Endodermal cell (in vitro differentiated cells): ENCODE measurements at regions not wholly inside any gene's neighbourhood (a gene's known extent, or its start where the extent isn't known, plus 50 kb on each side); places are given as distances from the start of the nearest gene placed in this dataset.

ENCODE experiments used
- DNase-seq: peaks from one replicate; pipeline ENCODE4 v3.0.0-alpha.2; 2017
- H3K27ac ChIP-seq: 2 replicates; pipeline ENCODE4 v1.5.1; 2013; ENCODE audit warnings: mild to moderate bottlenecking, low read depth, low read length, moderate library complexity
- H3K27me3 ChIP-seq: 2 replicates; pipeline ENCODE4 v1.6.1; 2013; ENCODE audit warnings: mild to moderate bottlenecking, low read length, moderate library complexity; ENCODE audit not compliant: insufficient read depth, control insufficient read depth, poor library complexity, severe bottlenecking
- H3K36me3 ChIP-seq: 2 replicates; pipeline ENCODE4 v1.7.0; 2013; ENCODE audit warnings: mild to moderate bottlenecking, low read length, moderate library complexity; ENCODE audit not compliant: control insufficient read depth, insufficient read depth
- H3K4me1 ChIP-seq: one replicate; pipeline ENCODE4 v1.7.0; 2013; ENCODE audit warnings: low read length; ENCODE audit not compliant: control insufficient read depth, insufficient read depth
- H3K4me3 ChIP-seq: 2 replicates; pipeline ENCODE4 v1.5.1; 2013; ENCODE audit warnings: mild to moderate bottlenecking, low read length, moderate library complexity
- H3K9ac ChIP-seq: 2 replicates; pipeline ENCODE4 v1.6.1; 2013; ENCODE audit warnings: mild to moderate bottlenecking, low read length, moderate library complexity; ENCODE audit not compliant: poor library complexity, severe bottlenecking; ENCODE audit errors: extremely low read depth
- H3K9me3 ChIP-seq: 2 replicates; pipeline ENCODE4 v1.6.1; 2013; ENCODE audit warnings: mild to moderate bottlenecking, low read length, moderate library complexity; ENCODE audit not compliant: control insufficient read depth
- H3K27ac Mint-ChIP-seq: 2 replicates; pipeline ENCODE4 v1.8.0; 2020; ENCODE audit warnings: mixed read lengths
- H3K27me3 Mint-ChIP-seq: 2 replicates; pipeline ENCODE4 v1.8.0; 2021; ENCODE audit warnings: mild to moderate bottlenecking, mixed read lengths; ENCODE audit not compliant: insufficient read depth
- H3K36me3 Mint-ChIP-seq: 2 replicates; pipeline ENCODE4 v1.8.0; 2020; ENCODE audit warnings: low read depth, mixed read lengths
- H3K4me1 Mint-ChIP-seq: 2 replicates; pipeline ENCODE4 v1.8.0; 2020; ENCODE audit warnings: mixed read lengths
- H3K4me3 Mint-ChIP-seq: 2 replicates; pipeline ENCODE4 v1.8.0; 2020; ENCODE audit warnings: mild to moderate bottlenecking, moderate library complexity, mixed read lengths
- H3K9me3 Mint-ChIP-seq: 2 replicates; pipeline ENCODE4 v1.8.0; 2020; ENCODE audit warnings: mild to moderate bottlenecking, mixed read lengths
- WGBS, 2 experiments: methylation state at CpG; one replicate each; pipeline versions ENCODE4 v1.1.5 to v1.1.7; 2013; ENCODE audit warnings: missing lambda C conversion rate in 2 of 2, mixed read lengths in 1 of 2; ENCODE audit not compliant: insufficient coverage in 1 of 2, insufficient read length in 1 of 2; 5-methylcytosine and 5-hydroxymethylcytosine counted together
- TF ChIP-seq, protein P1 (sequence below): fragments of 200-600 bp; sonication (generic); conservative IDR thresholded peaks from 2 replicates; pipeline ENCODE4 v1.5.0; 2021; ENCODE audit warnings: antibody characterized with exemption, mild to moderate bottlenecking

DNA sequence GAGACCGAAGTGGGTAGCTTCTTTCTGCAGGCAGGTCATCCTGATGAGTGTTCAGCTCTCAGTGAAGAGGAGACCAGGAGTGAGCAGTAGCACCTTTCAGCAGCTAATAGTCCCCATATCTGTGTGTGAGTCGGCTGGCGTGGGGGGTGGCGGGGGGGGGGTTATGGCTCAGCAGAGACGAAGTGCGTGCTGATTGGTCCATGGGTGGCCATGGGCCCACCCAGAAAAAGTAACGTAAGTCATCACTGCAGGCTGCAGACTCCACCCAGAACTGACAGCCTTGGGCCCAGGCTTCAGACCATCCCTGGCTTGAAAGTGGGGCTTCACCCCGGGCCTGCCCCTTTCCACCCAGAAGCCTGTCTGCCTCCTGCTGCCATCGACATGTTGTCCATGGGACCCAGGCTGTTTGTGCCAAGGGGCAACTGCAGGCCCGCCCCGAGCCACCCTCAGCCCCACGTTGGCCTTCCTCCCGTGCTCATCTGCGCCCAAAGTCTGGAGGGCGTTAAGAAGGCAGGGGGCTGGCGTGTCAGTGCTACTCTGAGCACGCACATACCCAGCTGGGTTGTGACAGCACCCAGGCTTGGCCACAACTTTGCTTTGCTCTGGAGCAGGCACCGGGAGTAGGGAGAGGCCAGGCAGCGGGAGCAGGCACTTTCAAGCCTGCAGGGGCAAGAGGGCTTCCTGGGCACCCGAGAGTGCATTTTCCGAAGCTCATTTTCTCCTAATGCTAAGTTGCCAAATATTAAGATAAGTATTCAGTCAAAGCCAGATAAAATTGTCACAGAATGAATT, 511.7 kb upstream of the CDIN1 start:
- no peaks in the 10 kb centered on the region for H3K27me3 Mint-ChIP-seq
- Histone ChIP-seq H3K9ac (no peak overlapping the region), H3K27ac (no peak overlapping the region), H3K27me3 (no peaks in the 10 kb centered on the region), H3K9me3 (peaks cover 7% of the 10 kb centered on the region), H3K36me3 (no peaks in the 10 kb centered on the region), H3K4me3 (no peak overlapping the region), H3K4me1 (no peaks in the 10 kb centered on the region)
- no peak overlapping the region for H3K27ac Mint-ChIP-seq
- no peak overlapping the region for H3K4me3 Mint-ChIP-seq
- peaks cover 4% of the 10 kb centered on the region for H3K4me1 Mint-ChIP-seq
- H3K9me3 Mint-ChIP-seq, result peaks cover 9% of the 10 kb centered on the region
- TF ChIP-seq, protein P1, sequence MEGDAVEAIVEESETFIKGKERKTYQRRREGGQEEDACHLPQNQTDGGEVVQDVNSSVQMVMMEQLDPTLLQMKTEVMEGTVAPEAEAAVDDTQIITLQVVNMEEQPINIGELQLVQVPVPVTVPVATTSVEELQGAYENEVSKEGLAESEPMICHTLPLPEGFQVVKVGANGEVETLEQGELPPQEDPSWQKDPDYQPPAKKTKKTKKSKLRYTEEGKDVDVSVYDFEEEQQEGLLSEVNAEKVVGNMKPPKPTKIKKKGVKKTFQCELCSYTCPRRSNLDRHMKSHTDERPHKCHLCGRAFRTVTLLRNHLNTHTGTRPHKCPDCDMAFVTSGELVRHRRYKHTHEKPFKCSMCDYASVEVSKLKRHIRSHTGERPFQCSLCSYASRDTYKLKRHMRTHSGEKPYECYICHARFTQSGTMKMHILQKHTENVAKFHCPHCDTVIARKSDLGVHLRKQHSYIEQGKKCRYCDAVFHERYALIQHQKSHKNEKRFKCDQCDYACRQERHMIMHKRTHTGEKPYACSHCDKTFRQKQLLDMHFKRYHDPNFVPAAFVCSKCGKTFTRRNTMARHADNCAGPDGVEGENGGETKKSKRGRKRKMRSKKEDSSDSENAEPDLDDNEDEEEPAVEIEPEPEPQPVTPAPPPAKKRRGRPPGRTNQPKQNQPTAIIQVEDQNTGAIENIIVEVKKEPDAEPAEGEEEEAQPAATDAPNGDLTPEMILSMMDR, result no peak
- WGBS, 2 experiments, result 95 to 100% methylated on average over 6 to 21 of the region's 21 CpGs
- no peaks in the 10 kb centered on the region for H3K36me3 Mint-ChIP-seq
- DNase-seq, result peak; percentile 49

DNA sequence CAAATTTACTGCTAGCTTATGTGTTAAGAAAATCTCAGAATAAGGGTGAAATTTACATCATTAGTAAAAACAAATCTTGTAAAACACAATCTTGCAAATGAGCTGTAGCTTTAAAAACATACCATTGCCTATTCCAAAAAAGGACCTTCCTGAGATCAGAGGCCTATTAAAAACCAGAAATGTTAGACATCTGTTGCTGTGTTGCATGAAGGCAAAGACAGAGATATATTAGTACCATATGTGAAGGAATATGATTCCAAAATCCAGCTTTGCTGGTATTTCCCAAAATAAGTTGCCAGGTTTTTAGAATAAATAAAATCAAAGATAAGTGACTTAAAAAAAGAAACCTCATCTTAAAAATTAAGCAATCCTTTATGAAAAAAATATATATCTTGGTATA, 504.1 kb upstream of the CDIN1 start:
- DNase-seq, result no peak
- Histone ChIP-seq H3K9me3 (no peaks in the 10 kb centered on the region), H3K27me3 (no peaks in the 10 kb centered on the region), H3K4me1 (no peaks in the 10 kb centered on the region), H3K4me3 (no peak overlapping the region), H3K36me3 (no peaks in the 10 kb centered on the region), H3K27ac (no peak overlapping the region), H3K9ac (no peak overlapping the region)
- H3K4me3 Mint-ChIP-seq, result no peak overlapping the region
- no peaks in the 10 kb centered on the region for H3K9me3 Mint-ChIP-seq
- no peaks in the 10 kb centered on the region for H3K36me3 Mint-ChIP-seq
- H3K27ac Mint-ChIP-seq, result no peak overlapping the region
- H3K27me3 Mint-ChIP-seq, result no peaks in the 10 kb centered on the region
- peaks cover 1% of the 10 kb centered on the region for H3K4me1 Mint-ChIP-seq
- TF ChIP-seq, protein P1, result no peak

DNA sequence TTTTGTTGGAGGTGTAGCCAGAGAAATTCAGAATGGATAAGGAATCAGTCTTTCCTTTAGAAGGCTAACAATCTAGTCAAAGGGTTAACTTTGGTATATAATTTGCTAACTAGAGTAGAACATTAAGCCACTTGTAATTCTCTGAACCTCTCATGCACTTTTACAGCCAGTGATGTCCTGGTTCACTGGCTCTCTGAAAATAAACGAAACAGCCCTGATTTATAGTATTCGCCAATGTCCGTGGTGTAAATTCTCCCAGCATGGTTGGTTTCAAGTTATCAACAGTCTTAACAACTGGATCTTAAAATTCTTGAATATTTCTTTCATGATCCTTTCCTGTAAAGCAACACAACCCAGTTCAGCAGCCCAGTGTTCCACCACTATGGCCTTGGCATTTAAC, 500.4 kb upstream of the CDIN1 start:
- no peak for DNase-seq
- no peaks in the 10 kb centered on the region for H3K27me3 ChIP-seq
- no peak overlapping the region for H3K4me3 Mint-ChIP-seq
- H3K36me3 ChIP-seq, result no peaks in the 10 kb centered on the region
- H3K4me1 Mint-ChIP-seq, result no peaks in the 10 kb centered on the region
- H3K9ac ChIP-seq, result no peak overlapping the region
- H3K9me3 ChIP-seq, result peaks cover 5% of the 10 kb centered on the region
- TF ChIP-seq, protein P1, result no peak
- peaks cover 6% of the 10 kb centered on the region for H3K9me3 Mint-ChIP-seq
- H3K27ac Mint-ChIP-seq, result no peak overlapping the region
- H3K27ac ChIP-seq, result no peak overlapping the region
- WGBS, 2 experiments, result 64 to 67% methylated on average over 3 of the region's 3 CpGs
- H3K4me3 ChIP-seq, result no peak overlapping the region
- no peaks in the 10 kb centered on the region for H3K4me1 ChIP-seq
- H3K27me3 Mint-ChIP-seq, result no peaks in the 10 kb centered on the region
- H3K36me3 Mint-ChIP-seq, result no peaks in the 10 kb centered on the region
